Caki2 (cell line): ENCODE measurements at regions not wholly inside any gene's neighbourhood (a gene's known extent, or its start where the extent isn't known, plus 50 kb on each side); places are given as distances from the start of the nearest gene placed in this dataset.
"Not testable (repeated sequence)": the region's sequence is repeated elsewhere in the genome, so short reads cannot be mapped to it uniquely, and the experiment has no call there.

ENCODE experiments used
- DNase-seq: peaks from one replicate; pipeline ENCODE4 v3.0.0-alpha.2; 2015; ENCODE audit warnings: low read depth
- in situ Hi-C: cut with HindIII; loops from 2 replicates; pipeline ENCODE4 v1.10.0; 2016; ENCODE audit warnings: low sequenced_read_pairs, low pct_unique_long_range_greater_than_20kb, mixed read lengths

DNA sequence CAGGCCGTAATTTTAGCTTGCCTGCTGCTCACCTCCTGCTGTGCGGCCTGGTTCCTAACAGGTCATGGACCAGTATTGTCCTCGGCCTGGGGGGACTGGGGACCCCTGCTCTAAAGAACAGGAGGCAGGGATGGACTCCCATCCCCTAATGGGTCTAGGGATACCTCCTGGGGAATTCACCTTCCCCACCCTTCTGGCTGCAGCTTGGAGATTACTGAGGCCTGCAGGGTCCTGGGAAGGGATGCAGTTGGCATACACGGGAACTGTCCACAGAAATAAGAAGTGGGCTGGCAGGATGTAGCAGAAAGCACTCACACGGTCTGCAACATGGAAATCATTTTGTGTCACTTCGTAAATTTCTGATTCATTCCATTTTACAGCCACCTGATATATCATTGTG is 123.0 kb downstream of the C16orf95 start:
- in situ Hi-C loops: no loop called here
- no peak for DNase-seq

DNA sequence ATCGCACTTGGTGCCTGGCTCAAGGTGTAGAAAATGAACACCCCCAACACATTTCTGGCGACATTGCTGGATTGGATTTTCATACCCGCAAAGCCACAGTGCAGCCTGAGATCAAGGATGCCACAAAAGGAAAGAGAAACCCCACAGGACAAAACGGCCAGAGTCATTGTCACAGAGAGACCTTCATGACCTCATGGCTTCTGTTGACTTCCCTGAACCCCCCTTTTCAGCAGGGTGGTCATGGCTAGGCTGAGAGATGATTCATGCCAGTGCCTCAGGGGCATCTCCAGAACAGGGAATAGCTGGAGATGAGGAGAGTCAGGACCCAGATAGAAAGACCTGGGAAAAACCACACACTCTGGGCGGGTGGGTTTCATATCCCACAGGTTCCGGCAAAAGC is 122.0 kb downstream of the C16orf95 start:
- no peak for DNase-seq
- in situ Hi-C loops: no loop called here

DNA sequence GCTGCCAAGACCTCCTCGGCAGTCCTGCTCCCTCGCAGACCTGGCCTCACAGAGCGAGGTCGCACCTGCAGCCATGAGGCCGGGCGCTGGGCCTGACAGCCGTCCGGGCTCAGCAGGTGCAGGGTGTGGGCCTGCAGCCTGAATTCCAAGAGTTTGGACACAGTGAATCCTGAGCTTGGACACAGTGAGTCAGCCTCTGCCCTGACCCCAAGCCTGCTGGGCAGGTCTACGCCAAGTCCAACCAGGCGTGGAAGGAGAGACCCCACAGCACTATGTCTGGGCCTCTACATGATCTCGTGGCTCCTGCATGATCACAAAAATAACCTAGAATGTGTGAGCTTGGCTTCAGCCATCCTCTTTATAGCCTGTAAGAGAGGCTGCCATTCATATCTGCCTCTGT is 121.0 kb downstream of the C16orf95 start:
- in situ Hi-C loops: no loop called here
- DNase-seq: no peak

DNA sequence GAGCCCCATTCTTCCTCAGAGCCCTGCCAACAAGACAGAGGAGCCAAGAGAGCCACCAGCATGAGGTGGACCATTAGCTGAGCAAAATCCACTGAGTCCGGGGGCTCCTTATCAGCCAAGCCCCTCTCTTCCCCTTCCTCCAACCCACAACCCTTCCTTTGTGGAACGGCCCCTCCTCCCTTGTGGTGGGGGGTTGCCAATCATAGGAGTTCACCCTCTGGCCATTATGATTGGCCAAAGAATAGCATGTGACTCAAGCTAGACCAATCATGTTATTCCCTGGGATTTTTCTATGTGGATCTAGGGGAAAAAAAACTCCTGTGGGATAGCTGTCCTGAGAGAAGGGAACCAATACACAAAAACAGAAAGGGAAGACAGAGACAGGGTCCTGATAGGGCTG is 120.5 kb downstream of the C16orf95 start:
- DNase-seq: no peak
- in situ Hi-C loops: no loop called here

DNA sequence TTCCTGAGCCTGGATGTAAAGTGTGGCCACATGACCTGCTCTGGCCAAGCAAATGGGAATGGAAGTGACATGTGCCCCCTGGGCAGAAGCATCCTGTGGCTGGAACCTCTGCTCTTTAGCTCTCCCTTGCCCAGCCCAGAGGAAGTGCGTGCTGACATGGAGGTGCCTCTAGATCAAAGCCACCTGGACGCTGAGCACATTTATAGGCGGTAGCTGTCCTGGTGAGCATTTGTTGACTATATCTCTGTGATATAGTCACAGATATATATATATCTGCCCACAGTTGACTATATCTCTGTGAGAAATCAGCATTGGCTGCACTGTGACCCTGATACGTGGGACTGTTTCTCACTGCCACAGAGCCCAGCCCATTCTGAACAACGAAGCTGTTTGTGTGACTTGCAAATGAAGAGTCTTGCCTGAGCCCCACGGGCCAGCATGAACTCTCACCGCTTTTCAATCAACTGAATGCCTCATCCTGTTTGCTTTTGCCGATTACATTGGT is 118.8 kb downstream of the C16orf95 start:
- no peak for DNase-seq
- in situ Hi-C loops: no loop called here

DNA sequence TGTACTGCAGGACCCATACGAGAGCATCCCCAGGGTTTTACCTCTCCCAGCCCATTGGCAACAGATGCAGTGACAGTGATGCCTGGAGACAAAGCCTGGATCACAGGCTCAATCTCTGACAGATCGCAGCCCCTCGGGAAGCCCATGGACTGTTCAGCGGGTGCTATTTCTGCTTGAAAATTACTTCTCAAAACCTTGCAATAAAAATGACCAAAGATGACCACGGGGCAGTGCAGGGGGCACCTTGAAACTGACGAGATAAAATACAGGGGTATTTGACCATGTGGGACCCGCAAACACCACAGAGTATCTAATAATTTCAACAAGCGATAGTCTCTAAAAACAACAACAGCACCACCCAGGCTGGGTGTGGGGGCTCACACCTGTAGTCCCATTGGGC is 118.3 kb downstream of the C16orf95 start:
- in situ Hi-C loops: no loop called here
- no peak for DNase-seq

DNA sequence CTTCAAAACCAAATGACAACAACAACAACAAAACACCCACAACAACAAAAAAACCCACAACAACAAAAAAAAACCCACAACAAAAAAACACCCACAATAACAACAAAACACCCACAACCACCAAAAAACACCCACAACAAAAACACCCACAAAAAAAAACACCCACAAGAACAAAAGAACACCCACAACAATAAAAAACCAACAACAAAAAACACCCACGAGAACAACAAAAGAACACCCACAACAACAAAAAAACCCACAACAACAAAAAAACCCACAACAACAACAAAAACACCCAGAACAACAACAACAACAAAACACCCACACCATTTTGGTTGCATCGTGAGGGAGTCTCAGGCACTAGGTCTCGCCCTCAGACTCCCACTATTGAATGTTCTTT is 117.8 kb downstream of the C16orf95 start:
- in situ Hi-C loops: no loop called here
- no peak for DNase-seq

DNA sequence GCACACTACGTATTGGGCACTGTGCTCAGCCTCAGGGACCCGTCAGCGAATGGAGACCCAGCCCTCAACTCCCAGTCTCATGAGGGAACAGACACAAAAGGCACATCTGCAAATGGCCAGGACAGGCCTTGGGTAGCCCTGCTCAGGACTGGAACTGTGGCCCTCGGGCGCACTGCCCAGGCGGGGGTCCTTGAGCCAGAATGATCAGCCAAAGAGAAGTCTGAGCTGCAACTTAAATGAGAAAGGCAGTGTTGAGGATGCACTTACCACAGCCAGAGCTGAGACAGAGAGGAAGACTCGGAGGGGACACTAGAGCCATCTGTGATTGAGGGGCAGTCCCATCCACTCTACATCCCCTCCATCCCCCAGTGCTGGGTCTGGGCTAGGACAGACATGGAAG is 117.3 kb downstream of the C16orf95 start:
- in situ Hi-C loops: no loop called here

DNA sequence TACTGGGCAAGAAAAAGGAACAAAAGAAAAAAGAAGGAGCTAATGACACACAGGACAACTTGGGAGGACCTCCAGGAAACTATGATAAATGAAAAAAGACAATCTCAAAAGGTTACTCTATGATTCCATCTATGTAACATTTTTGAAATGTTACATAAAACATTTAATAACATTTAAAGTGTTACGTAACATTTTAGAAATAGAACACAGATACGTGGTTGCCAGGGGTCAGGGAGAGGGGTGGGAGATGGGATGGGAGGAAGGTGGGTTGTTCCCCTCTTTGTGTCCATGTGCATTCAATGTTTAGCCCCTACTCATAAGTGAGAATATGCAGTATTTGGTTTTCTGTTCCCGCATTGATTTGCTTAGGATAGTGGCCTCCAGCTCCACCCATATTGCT is 116.6 kb downstream of the C16orf95 start:
- no peak for DNase-seq
- in situ Hi-C loops: no loop called here

More for the DNA sequence above, 117.3 kb downstream of the C16orf95 start:
- DNase-seq: no peak

DNA sequence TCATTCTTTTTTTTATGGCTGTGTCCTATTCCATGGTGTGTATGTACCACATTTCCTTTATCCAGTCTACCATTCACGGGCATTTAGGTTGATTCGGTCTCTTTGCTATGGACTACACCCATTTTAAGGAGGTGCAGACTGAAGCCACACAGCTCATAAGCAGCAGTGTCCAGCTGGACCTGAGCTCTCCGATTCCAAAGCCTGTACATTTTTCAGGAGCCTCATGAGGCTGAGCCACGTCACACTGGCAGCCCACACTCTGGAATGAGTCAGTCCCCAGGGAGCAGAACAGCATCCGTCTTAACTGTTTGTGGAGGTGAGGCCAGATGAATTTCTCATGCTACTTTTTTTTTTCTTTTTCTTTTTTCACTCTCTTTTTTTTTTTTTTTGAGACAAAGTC is 116.1 kb downstream of the C16orf95 start:
- in situ Hi-C loops: no loop called here
- DNase-seq: peak; percentile 8

DNA sequence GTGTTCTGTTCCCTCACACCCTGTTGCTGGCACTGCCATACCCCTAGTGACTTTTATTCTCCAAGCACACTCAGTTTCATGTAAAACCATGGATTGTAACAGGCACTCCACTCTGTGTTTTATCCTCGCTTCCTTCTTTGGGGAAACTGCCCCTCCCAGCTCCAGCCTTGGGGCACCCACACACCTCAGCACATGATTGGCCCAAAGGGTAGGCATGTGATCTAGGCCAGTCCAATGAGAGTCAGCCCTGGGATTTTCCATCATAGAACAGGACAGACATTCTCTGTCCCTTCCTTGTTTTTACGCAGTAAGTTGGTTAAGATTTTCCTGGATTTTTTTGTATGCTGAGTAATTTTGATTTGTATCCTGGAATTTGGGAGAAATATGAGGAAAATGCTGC is 115.4 kb downstream of the C16orf95 start:
- in situ Hi-C loops: no loop called here
- no peak for DNase-seq

DNA sequence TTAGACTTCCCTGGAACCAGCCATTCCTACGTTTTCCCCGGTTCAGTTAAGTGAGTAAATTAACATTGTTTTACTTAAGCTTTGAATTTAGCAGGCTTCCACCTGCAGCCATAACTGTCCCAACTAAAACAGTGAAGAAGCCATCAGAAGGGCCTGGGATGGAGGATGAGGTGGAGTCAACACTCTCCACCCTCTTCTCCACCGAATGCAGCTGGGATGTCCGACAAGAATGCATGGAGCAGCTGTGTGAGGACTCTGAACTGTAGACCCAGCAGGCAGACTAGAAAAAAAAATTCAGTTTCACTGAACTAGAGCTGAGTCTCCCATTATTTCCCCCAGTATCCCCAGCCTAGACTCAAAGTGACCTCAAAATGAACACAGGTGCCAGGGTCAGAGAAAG is 114.8 kb downstream of the C16orf95 start:
- in situ Hi-C loops: no loop called here
- no peak for DNase-seq

DNA sequence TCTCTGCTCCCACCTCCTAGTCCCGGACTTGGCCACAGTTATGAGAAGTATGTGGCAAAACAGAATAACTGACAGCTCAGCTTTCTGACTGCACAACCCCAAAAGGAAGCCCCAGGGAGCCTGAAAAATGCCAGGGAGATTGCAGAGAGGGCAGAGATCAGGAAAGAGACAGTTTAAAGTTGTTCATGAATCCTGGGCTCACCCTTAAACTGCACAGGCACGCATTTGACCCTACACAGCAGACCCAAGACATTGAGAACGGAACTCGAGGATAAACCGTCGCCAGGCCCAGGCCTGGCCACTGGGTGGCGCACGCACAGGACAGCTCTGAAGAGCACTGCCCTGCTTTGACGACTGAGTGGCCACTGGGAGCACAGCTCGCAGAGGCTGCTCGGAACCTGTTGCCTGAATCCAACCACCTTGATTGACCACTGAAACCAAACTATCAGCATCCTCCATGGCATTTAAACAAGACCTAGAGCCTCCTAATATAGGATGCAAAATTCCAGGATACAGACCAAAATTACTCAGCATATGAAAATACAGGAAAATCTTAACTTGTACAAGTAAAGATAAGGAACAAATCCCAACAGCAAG is 114.0 kb downstream of the C16orf95 start:
- in situ Hi-C loops: no loop called here
- DNase-seq: peak; percentile 19

DNA sequence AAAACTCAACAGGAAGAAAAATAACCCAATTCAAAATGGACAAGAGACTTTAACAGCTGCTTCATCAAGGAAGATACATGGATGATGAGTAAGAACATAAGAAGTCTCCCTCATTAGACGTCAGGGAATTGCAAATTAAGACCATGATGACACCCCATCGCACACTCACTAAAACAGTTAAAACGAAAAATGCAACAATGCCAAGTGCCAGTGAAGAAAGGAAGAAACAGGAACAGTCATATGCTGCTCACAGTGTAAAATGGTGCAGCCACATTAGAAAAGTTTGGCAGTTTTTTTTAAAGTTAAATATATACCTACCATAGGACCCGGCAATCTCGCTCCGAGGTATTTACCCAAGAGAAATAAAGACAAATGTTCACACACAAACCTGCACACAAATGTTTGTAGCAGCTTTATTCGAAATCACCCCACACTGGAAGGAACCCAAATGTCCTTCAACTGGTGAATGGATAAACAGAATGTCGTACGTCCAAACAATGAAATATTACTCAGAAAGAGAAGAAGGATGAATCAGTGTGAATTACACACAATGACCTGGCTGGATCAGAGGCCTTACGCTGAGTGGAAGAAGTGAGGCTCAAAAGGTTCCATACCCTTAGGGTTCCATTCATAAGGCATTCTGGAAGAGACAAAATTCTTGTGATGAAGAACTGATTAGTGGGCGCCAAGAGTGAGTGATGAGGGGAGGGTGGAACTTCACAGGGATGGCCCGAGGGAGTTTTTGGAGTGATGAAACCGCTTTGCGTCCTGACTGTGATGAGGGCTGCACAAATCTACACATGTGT is 110.3 kb downstream of the C16orf95 start:
- DNase-seq: no peak

DNA sequence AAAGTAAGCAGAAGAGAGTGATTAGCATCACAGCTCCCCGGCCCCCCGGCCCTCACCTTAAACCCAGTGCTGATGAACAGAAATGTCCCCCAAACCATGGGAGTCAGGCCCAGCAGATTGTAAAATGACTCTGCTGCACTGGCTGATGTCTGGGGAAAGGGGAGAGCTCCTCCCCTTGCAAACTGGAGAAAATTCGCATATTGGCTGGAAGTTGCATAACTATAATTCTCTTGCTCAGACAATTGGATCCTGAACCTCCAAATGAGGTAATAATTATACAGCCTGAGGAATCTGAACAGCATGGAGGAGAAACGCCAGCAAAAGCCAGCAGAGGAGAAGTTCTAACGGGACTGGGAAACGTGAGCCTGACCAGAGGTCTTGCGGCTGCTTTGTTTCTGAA is 109.7 kb downstream of the C16orf95 start:
- in situ Hi-C loops: no loop called here
- DNase-seq: no peak

More for the DNA sequence above, 110.3 kb downstream of the C16orf95 start:
- in situ Hi-C loops: no loop called here

DNA sequence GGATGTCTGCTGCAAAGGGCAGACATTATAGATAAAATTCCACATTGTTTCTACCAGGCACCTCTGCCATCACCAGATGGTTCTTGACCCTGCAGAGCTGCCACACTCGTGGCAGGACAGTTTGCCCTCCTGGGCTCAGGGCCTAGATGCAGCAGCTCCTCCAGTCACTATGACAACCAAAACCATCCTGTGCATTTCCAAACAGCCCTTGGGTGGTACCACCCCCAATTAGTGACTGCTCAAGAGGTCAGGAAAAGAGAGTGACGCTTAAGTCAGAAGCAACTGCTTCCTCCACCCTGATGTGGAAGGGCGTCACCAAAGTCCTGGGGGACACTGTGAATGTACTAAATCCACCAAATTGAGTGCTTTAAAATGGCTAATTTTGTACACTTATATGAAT is 109.2 kb downstream of the C16orf95 start:
- DNase-seq: no peak
- in situ Hi-C loops: no loop called here

DNA sequence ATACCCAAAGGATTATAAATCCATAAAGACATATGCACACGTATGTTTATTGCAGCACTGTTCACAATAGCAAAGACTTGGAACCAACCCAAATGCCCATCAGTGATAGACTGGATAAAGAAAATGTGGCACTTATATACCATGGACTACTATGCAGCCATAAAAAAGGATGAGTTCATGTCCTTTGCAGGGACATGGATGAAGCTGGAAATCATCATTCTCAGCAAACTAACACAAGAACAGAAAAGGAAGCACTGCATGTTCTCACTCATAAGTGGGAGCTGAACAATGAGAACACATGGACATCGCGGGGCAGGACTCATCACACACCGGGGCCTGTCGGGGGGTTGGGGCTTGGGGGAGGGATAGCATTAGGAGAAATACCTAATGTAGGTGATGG is 108.2 kb downstream of the C16orf95 start:
- DNase-seq, in situ Hi-C loops: not testable (repeated sequence)

DNA sequence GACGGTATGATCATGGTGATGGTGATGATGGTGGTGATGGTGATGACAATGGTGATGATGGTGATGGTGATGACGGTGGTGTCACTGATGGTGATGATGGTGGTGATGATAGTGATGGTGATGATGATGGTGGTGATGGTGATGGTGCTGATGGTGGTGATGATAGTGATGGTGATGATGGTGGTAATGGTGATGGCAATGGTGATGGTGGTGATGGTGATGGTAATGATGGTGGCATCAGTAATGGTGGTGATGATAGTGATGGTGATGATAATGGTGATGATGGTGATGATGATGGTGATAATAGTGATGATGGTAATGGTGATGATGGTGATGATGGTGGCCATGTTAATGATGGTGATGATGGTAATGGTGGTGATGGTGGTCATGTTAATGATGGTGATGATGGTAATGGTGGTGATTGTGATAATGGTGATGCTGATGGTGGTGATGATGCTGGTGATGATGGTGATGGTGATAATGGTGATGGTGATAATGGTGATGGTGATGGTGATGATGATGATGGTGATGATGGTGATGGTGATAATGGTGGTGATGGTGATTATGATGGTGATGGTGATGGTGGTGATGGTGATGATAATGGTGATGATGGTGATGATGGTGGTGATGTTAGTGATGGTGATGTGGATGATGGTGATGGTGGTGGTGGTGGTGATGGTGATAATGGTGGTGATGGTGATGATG is 107.2 kb downstream of the C16orf95 start:
- DNase-seq: no peak
- in situ Hi-C loops: no loop called here

DNA sequence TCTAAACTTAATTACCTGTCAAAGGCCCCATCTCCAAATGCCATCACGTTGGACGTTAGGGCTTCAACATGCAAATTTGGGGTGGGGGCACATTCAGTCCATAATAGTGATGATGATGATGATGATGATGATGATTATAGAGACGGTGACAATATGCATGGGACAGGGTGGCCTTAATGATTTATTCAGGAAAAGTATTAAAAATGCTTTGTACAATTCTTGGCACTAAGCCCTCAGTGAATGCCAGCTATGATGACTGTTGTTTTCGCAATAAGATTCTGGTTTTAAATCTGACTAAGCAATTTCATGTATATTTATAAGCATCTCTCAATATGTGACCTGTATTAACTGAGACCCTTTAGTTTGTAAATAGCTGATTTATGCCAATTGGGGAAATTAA is 106.3 kb downstream of the C16orf95 start:
- in situ Hi-C loops: no loop called here

More for the DNA sequence above, 106.3 kb downstream of the C16orf95 start:
- DNase-seq: no peak
